ENCODE measurements at regions not wholly inside any gene's neighbourhood (a gene's known extent, or its start where the extent isn't known, plus 50 kb on each side); places are given as distances from the start of the nearest gene placed in this dataset.

DNA sequence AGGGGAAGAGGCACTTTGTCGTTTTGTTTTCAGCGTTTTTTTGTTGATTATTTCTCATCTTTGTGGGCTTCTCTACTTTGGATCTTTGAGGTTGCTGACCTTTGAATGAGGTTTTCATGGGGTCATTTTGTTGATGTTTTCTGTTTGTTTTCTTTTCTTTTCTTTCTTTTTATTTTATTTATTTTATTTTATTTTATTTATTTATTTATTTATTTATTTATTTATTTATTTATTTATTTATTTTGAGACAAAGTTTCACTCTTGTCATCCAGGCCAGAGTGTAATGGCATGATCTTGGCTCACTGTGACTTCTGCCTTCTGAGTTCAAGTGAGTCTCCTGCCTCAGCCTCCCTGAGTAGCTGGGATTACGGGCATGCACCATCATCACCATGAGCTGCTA is 946.7 kb downstream of the TLE4 start:
- no peak overlapping the region for H3K4me3 ChIP-seq (ENCODE audit: low read depth, low read length)
- no peak for DNase-seq (ENCODE audit: low read depth)
- TF ChIP-seq, protein P1, sequence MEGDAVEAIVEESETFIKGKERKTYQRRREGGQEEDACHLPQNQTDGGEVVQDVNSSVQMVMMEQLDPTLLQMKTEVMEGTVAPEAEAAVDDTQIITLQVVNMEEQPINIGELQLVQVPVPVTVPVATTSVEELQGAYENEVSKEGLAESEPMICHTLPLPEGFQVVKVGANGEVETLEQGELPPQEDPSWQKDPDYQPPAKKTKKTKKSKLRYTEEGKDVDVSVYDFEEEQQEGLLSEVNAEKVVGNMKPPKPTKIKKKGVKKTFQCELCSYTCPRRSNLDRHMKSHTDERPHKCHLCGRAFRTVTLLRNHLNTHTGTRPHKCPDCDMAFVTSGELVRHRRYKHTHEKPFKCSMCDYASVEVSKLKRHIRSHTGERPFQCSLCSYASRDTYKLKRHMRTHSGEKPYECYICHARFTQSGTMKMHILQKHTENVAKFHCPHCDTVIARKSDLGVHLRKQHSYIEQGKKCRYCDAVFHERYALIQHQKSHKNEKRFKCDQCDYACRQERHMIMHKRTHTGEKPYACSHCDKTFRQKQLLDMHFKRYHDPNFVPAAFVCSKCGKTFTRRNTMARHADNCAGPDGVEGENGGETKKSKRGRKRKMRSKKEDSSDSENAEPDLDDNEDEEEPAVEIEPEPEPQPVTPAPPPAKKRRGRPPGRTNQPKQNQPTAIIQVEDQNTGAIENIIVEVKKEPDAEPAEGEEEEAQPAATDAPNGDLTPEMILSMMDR (IDR thresholded peaks at IDR 0.05; ENCODE audit: control insufficient read depth, extremely low read depth, insufficient read depth) = no peak

DNA sequence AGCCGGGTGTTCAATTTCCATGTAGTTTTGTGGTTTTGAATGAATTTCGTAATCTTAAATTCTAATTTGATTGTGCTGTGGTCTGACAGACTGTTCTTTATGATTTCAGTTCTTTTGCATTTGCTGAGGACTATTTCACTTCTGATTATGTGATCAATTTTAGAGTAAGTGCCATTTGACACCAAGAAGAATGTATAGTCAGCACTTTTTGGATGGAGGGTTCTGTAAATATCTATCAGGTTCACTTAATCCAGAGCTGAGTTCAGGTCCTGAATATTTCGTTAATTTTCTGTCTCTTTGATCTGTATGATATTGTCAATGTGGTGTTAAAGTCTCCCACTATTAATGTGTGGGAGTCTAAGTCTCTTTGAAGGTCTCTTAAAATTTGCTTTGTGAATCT is 944.9 kb downstream of the TLE4 start:
- TF ChIP-seq, protein P1 (IDR thresholded peaks at IDR 0.05; ENCODE audit: control insufficient read depth, extremely low read depth, insufficient read depth) = no peak
- no peak overlapping the region for H3K4me3 ChIP-seq (ENCODE audit: low read depth, low read length)
- no peak for DNase-seq (ENCODE audit: low read depth)

DNA sequence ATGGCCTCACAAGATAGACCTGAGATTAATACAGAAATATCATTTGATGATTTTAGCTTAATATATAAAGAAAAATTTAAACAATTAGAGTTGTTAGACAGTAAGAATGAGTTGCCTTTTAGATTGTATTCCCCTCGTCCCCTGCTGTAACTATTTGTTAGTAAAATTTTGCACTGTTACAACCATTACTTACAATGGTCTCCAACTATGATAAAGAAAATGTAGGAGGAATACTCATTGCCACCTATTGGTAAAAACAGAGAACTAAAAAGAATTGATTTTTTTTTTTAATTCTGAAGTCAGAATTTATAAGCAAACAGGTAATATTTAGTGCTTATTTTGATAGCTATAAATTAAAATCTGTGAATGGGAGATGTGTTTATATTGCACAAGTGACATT is 937.6 kb downstream of the TLE4 start:
- DNase-seq (ENCODE audit: low read depth) = no peak
- TF ChIP-seq, protein P1 (IDR thresholded peaks at IDR 0.05; ENCODE audit: control insufficient read depth, extremely low read depth, insufficient read depth) = 0 out of 2 replicates have a peak, but pooled peaks have one; percentile 19
- no peak overlapping the region for H3K4me3 ChIP-seq (ENCODE audit: low read depth, low read length)

DNA sequence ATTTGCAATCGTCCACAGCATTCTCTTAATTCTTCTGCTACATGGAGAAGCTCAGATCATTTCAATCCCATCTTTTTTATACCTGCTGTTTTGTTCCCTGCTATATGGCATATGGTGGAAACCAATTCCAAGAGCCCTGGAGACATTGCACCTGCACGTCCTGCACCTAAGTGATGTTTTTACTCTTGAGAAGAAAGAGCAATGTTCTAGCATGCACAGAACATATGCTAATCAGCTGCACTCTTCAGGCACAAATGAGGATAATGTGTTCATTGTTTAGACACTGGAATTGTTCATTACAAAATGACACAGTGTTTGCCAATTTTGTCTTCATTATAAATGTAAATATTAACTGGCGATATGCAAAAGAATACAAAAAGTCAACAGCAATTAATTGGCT is 935.8 kb downstream of the TLE4 start:
- TF ChIP-seq, protein P1 (IDR thresholded peaks at IDR 0.05; ENCODE audit: control insufficient read depth, extremely low read depth, insufficient read depth) = no peak
- no peak overlapping the region for H3K4me3 ChIP-seq (ENCODE audit: low read depth, low read length)
- DNase-seq (ENCODE audit: low read depth) = no peak

DNA sequence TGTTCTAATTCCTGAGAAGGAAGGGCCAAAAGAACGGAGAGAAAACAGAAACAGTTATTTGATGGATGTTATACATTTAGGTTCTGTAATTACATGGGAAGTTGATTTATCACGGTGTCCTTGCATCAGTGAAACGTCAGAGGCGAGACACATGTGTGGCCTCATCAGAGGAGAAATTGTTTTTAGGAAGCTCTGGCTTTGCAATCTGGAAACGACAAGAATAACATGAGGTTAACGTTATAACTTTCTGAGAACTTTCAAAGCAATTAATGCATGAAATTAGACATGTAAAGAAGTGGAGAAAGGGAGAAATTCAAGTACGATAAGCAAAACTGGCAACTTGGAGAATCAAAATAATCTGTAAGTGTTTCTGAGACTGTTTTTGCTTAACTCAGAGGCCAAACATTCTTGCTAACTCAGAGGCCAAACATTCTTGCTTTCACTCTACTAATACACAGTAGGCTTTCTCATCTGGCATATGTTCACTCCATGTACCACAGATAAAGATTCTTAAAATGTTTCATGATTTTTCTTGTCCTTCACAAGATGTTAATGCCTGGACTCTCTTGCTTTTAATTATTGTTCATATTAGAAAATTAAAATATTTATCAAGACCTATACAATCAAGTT is 933.0 kb downstream of the TLE4 start:
- no peak for DNase-seq (ENCODE audit: low read depth)
- no peak overlapping the region for H3K4me3 ChIP-seq (ENCODE audit: low read depth, low read length)
- TF ChIP-seq, protein P1 (IDR thresholded peaks at IDR 0.05; ENCODE audit: control insufficient read depth, extremely low read depth, insufficient read depth) = no peak

DNA sequence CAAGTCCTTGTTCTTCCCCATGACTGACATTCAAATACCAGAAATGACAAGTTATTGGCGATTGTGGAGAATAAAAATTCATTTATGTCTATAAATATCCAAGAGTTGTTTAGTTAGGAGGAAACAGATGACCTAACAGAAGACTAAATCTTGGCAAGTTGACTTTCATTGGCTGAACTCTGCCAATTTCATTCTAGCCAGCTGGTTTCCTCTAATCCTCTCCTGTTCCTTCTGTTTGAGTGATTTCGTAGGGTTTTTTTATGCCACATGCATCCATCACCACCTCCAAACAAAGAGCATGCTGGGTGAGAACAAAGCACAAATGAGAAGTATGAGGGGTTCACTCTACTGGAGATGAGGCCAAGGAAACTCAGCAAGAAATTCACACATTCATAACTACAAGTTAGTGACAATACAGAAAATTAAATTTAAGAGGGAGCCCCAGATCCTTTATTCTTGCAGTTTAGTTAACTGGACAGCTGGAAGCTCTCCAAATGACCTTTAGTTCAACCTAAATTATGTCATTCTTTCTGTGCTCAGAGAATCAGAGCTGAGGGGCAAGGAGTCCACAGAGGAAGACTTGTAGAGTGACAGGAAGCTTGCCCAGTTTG is 932.0 kb downstream of the TLE4 start:
- DNase-seq (ENCODE audit: low read depth) = no peak
- TF ChIP-seq, protein P1 (IDR thresholded peaks at IDR 0.05; ENCODE audit: control insufficient read depth, extremely low read depth, insufficient read depth) = no peak

DNA sequence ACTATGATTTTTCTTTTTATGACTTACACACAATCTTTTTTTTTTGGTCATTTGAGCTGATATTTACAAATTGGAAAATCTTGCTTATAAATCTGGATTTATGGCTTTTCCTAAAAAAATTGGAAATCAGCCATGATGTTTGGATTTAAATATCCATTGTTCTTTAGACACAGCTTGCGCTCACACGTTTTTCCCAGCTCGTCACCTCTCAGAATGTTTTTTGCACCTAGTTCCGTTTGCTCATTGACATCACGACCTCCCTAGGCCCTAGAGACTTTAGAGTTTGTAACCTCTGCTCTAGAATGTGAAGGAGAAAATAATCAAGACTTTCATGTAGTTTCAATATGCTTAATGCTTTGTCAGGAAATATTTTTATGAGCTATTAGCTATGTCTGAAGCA is 930.5 kb downstream of the TLE4 start:
- no peak for DNase-seq (ENCODE audit: low read depth)
- H3K4me3 ChIP-seq (ENCODE audit: low read depth, low read length) = no peak overlapping the region
- TF ChIP-seq, protein P1 (IDR thresholded peaks at IDR 0.05; ENCODE audit: control insufficient read depth, extremely low read depth, insufficient read depth) = no peak

More for the DNA sequence above, 932.0 kb downstream of the TLE4 start:
- H3K4me3 ChIP-seq (ENCODE audit: low read depth, low read length) = no peak overlapping the region
